Mucosa of descending colon (tissue), 3 donors: ENCODE measurements at regions not wholly inside any gene's neighbourhood (a gene's known extent, or its start where the extent isn't known, plus 50 kb on each side); places are given as distances from the start of the nearest gene placed in this dataset.

ENCODE experiments used
- ATAC-seq: fragments of 200-7000 bp; cut with Tn5 transposase; one replicate; pipeline ENCODE4 v1.9.1; 2020; ENCODE audit warnings: mild to moderate bottlenecking, moderate library complexity
- DNase-seq, 3 donors: peaks; one replicate each; pipeline ENCODE4 v3.0.0-alpha.2; 2020
- H3K36me3 ChIP-seq: fragments of 200-600 bp; one replicate; pipeline ENCODE4 v1.8.0; 2021; ENCODE audit warnings: low read depth, mild to moderate bottlenecking
- H3K4me1 ChIP-seq: fragments of 200-600 bp; one replicate; pipeline ENCODE4 v1.8.0; 2021; ENCODE audit warnings: low read depth, mild to moderate bottlenecking
- H3K4me3 ChIP-seq: fragments of 200-600 bp; one replicate; pipeline ENCODE4 v1.8.0; 2021; ENCODE audit warnings: mild to moderate bottlenecking
- H3K9me3 ChIP-seq: fragments of 200-600 bp; one replicate; pipeline ENCODE4 v1.8.0; 2021; ENCODE audit warnings: mild to moderate bottlenecking
- intact Hi-C, 2 donors: fragments of 100-400 bp; cut with DNase I in 1 of 2; cut with micrococcal nuclease in 1 of 2; formaldehyde crosslinking; loops; one replicate each; pipeline versions ENCODE4 v1.11.0 to v1.11.1; 2022; cut with DNase I, micrococcal nuclease
- TF ChIP-seq, protein P1 (sequence below): fragments of 200-600 bp; IDR thresholded peaks from one replicate; pipeline ENCODE4 v1.8.0; 2022; ENCODE audit warnings: antibody characterized with exemption, mild to moderate bottlenecking
- donor health status: DM: no; HTN: no; CAD: no; lungs with moderate emphysema.
- donor health status: DM: no; HTN: no; CAD: no.
- donor health status: DM: no; HTN: yes; CAD: no.

DNA sequence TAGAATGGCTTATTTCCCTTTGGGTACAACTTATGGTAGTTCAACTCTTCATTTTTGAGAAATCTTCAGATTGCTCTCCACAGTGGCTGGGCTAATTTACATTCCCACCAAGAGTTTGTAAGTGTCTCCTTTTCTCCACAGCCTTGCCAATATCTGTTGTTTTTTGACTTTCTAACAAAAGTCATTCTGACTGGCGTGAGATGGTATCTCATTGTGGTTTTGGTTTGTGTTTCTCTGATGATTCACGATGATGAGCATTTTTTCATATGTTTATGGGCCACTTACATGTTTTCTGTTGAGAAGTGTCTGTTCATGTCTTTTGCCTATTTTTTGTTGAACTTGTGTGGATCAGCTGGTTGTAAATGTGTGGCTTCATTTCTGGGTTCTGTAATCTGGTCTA, 871.0 kb downstream of the EPHA4 start:
- TF ChIP-seq, protein P1, sequence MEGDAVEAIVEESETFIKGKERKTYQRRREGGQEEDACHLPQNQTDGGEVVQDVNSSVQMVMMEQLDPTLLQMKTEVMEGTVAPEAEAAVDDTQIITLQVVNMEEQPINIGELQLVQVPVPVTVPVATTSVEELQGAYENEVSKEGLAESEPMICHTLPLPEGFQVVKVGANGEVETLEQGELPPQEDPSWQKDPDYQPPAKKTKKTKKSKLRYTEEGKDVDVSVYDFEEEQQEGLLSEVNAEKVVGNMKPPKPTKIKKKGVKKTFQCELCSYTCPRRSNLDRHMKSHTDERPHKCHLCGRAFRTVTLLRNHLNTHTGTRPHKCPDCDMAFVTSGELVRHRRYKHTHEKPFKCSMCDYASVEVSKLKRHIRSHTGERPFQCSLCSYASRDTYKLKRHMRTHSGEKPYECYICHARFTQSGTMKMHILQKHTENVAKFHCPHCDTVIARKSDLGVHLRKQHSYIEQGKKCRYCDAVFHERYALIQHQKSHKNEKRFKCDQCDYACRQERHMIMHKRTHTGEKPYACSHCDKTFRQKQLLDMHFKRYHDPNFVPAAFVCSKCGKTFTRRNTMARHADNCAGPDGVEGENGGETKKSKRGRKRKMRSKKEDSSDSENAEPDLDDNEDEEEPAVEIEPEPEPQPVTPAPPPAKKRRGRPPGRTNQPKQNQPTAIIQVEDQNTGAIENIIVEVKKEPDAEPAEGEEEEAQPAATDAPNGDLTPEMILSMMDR, result no peak
- H3K9me3 ChIP-seq, result no peaks in the 10 kb centered on the region
- intact Hi-C loops, result no loop called here
- ATAC-seq, result no peak
- no peaks in the 10 kb centered on the region for H3K4me1 ChIP-seq
- H3K4me3 ChIP-seq, result no peak overlapping the region
- no peaks in the 10 kb centered on the region for H3K36me3 ChIP-seq
- DNase-seq, result no peak

DNA sequence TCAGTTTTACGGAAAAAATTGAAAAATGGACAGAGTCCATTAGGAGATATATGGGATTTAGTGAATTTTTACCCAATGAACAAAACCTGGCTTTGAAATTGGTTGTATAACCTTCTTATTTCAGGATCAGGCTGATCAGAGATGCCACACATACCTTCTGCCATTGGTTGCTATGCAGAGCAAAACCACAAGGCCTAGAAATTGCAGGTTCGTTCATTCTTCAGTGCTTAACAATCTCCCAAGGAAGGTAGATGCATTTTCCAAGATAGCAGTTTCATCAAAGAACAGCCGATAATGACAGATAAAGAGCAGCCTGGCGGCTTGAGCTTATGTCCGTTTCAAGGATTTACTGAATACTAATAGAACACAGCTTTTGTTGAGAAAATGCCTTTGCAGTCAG, 868.8 kb downstream of the EPHA4 start:
- no peaks in the 10 kb centered on the region for H3K36me3 ChIP-seq
- H3K4me1 ChIP-seq, result no peaks in the 10 kb centered on the region
- H3K9me3 ChIP-seq, result no peaks in the 10 kb centered on the region
- DNase-seq, result no peak
- ATAC-seq, result no peak
- no peak overlapping the region for H3K4me3 ChIP-seq
- intact Hi-C loops, result no loop called here
- TF ChIP-seq, protein P1, result no peak

DNA sequence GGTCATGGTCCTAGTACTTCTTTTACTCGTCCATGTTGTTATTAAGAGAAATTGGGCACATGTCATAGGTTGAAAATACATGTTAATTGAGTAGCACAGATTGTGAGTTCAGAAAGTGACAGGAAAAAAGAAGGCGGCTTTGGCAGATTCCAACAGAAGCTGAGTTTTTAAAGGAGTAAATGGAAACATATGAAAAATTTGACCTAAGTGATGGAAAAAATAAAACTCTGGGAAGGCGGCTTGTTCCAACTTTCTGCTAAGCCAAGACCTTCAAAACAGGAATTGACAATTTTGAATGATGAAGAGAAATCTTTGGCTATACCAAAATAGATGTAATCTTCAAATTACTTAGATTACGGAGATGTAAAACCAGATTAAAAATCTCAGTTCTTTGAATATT, 868.0 kb downstream of the EPHA4 start:
- Histone ChIP-seq H3K4me1 (no peaks in the 10 kb centered on the region), H3K36me3 (no peaks in the 10 kb centered on the region), H3K4me3 (no peak overlapping the region), H3K9me3 (no peaks in the 10 kb centered on the region)
- no peak for DNase-seq
- intact Hi-C loops, result no loop called here
- TF ChIP-seq, protein P1, result no peak
- ATAC-seq, result no peak

DNA sequence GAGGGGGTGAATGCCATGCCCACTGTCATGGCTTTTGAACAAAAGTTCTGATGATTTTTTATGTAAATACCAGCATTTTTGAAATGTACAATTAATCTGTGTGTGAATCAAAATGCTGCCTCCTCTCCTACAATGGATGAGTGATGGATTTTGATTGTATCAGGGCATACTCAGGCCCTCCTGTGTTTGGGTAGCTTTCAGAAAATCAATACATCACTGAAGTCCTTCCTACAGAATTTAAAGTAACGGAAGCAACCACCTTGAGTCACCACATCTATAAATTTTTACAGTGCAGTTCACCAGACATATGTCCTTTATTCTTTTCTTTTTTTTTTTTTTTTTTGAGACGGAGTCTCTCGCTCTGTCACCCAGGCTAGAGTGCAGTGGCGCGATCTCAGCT, 867.3 kb downstream of the EPHA4 start:
- intact Hi-C loops, result no loop called here
- no peak for ATAC-seq
- H3K36me3 ChIP-seq, result no peaks in the 10 kb centered on the region
- H3K4me3 ChIP-seq, result no peak overlapping the region
- no peaks in the 10 kb centered on the region for H3K9me3 ChIP-seq
- H3K4me1 ChIP-seq, result no peaks in the 10 kb centered on the region
- TF ChIP-seq, protein P1, result no peak
- no peak for DNase-seq

DNA sequence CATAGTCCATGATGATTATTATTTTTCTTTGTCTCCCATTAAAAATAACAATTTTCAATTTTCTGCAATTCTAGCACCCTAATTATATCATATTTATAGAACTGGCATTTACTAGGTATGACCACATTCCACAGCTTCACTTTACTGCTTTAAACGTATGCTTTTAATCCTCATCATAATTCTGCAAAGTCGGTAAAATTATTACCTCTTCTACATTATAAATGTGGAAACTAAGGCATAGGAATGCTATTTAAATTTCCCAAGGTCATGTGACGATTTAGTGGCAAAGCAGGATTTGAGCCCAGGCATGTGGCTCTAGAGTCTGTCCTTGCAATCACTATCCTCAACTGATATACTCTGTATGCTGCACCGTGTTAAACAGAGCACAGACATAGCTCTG, 866.4 kb downstream of the EPHA4 start:
- no peak for DNase-seq
- no peak for ATAC-seq
- Histone ChIP-seq H3K4me3 (no peak overlapping the region), H3K36me3 (no peaks in the 10 kb centered on the region), H3K9me3 (no peaks in the 10 kb centered on the region), H3K4me1 (no peaks in the 10 kb centered on the region)
- intact Hi-C loops, result no loop called here
- TF ChIP-seq, protein P1, result no peak

DNA sequence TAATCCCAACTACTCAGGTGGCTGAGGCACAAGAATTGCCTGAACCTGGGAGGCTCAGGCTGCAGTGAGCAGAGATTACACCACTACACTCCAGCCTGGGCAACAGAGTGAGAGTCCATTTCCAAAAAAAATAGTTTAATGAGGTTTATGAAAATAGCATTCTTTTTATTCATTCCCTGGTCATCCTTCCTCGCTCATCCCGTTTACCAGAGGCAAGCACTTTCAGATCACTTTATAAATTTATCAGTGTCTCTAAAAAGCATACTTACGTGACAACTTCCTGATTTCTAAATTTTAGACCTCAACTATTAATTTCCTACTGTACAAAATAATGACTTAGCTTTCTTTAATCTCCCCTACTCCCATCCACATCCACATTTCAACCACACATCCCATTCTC, 864.8 kb downstream of the EPHA4 start:
- no peak for ATAC-seq
- TF ChIP-seq, protein P1, result no peak
- H3K36me3 ChIP-seq, result no peaks in the 10 kb centered on the region
- no peaks in the 10 kb centered on the region for H3K9me3 ChIP-seq
- H3K4me1 ChIP-seq, result no peaks in the 10 kb centered on the region
- intact Hi-C loops, result no loop called here
- no peak overlapping the region for H3K4me3 ChIP-seq
- DNase-seq, result no peak
